ENCODE measurements at regions not wholly inside any gene's neighbourhood (a gene's known extent, or its start where the extent isn't known, plus 50 kb on each side); places are given as distances from the start of the nearest gene placed in this dataset.

DNA sequence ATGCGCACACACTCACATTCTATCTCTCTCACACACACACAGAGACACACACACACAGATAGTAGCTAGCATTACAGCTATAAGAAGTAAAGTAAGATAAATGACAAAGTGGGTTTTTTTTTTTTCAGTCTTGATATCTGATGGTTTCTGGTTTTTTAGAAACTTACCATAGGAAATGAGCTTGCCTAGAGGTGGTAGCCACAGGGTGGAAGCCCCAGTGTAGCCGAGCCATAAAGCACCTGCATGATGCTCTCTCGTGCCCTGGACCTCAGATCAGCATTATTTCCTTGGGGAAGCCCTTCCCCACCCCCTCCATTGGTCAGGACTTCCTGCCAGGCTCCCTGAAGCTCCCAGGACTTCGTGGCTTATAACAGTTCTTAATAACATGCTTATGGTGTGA, 264.3 kb upstream of the C16orf82 start:
- H3K9me3 ChIP-seq (ENCODE audit: control insufficient read depth in 1 of 2, insufficient read depth in 1 of 2, low read depth in 1 of 2, low read length in 2 of 2), result no peaks in the 10 kb centered on the region
- ChIA-PET POLR2A (no interaction called here), CTCF (no interaction called here), RAD21 (ENCODE audit: low non-redundant PET in 1 of 2, low total read pairs in 2 of 2, uncharacterized antibody in 2 of 2, unreplicated experiment in 2 of 2) (no interaction called here)
- no peak for ATAC-seq
- intact Hi-C loops (cut with micrococcal nuclease), result no loop called here
- no peak overlapping the region for H3K4me3 ChIP-seq (replicated peaks in 1 of 2; ENCODE audit: low read depth in 1 of 2, low read length in 2 of 2)
- no peaks in the 10 kb centered on the region for H4K20me1 ChIP-seq (ENCODE audit: insufficient read depth)
- TF ChIP-seq FOSL1 (IDR thresholded peaks at IDR 0.05; ENCODE audit: low read depth) (no peak), TCF7L2 (IDR thresholded peaks at IDR 0.05; ENCODE audit: borderline replicate concordance, extremely low read depth, insufficient read depth, insufficient read length) (no peak), SP1 (IDR thresholded peaks at IDR 0.05; ENCODE audit: low read depth) (no peak), ZNF274 (IDR thresholded peaks at IDR 0.05; ENCODE audit: low read depth, low read length) (no peak), CBX3 (IDR thresholded peaks at IDR 0.05; ENCODE audit: low read depth) (no peak), EZH2 (IDR thresholded peaks at IDR 0.05) (no peak), SRF (IDR thresholded peaks at IDR 0.05; ENCODE audit: low read depth) (no peak), CEBPB (IDR thresholded peaks at IDR 0.05; ENCODE audit: low read depth) (no peak)
- TF ChIP-seq, protein P1, sequence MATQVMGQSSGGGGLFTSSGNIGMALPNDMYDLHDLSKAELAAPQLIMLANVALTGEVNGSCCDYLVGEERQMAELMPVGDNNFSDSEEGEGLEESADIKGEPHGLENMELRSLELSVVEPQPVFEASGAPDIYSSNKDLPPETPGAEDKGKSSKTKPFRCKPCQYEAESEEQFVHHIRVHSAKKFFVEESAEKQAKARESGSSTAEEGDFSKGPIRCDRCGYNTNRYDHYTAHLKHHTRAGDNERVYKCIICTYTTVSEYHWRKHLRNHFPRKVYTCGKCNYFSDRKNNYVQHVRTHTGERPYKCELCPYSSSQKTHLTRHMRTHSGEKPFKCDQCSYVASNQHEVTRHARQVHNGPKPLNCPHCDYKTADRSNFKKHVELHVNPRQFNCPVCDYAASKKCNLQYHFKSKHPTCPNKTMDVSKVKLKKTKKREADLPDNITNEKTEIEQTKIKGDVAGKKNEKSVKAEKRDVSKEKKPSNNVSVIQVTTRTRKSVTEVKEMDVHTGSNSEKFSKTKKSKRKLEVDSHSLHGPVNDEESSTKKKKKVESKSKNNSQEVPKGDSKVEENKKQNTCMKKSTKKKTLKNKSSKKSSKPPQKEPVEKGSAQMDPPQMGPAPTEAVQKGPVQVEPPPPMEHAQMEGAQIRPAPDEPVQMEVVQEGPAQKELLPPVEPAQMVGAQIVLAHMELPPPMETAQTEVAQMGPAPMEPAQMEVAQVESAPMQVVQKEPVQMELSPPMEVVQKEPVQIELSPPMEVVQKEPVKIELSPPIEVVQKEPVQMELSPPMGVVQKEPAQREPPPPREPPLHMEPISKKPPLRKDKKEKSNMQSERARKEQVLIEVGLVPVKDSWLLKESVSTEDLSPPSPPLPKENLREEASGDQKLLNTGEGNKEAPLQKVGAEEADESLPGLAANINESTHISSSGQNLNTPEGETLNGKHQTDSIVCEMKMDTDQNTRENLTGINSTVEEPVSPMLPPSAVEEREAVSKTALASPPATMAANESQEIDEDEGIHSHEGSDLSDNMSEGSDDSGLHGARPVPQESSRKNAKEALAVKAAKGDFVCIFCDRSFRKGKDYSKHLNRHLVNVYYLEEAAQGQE (IDR thresholded peaks at IDR 0.05; ENCODE audit: low read depth), result no peak
- TF ChIP-seq, protein P2, sequence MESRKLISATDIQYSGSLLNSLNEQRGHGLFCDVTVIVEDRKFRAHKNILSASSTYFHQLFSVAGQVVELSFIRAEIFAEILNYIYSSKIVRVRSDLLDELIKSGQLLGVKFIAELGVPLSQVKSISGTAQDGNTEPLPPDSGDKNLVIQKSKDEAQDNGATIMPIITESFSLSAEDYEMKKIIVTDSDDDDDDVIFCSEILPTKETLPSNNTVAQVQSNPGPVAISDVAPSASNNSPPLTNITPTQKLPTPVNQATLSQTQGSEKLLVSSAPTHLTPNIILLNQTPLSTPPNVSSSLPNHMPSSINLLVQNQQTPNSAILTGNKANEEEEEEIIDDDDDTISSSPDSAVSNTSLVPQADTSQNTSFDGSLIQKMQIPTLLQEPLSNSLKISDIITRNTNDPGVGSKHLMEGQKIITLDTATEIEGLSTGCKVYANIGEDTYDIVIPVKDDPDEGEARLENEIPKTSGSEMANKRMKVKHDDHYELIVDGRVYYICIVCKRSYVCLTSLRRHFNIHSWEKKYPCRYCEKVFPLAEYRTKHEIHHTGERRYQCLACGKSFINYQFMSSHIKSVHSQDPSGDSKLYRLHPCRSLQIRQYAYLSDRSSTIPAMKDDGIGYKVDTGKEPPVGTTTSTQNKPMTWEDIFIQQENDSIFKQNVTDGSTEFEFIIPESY (IDR thresholded peaks at IDR 0.05; ENCODE audit: extremely low read depth, insufficient replicate concordance, low read length), result no peak
- DNase-seq (ENCODE audit: low read depth, low spot score), result no peak
- H3K9ac ChIP-seq (ENCODE audit: low read length), result no peak overlapping the region
- H3K4me2 ChIP-seq (ENCODE audit: low read length), result no peak overlapping the region
- H3K27ac ChIP-seq (ENCODE audit: low read depth, low read length), result no peak overlapping the region
- 0 out of 2 replicates have a peak, but pooled peaks cover 4% of the 10 kb centered on the region for H3K27me3 ChIP-seq (ENCODE audit: insufficient read depth, low read length)
- H2AFZ ChIP-seq (ENCODE audit: low read depth, low read length, poor library complexity, severe bottlenecking), result no peak overlapping the region
- no peaks in the 10 kb centered on the region for H3K36me3 ChIP-seq (ENCODE audit: control insufficient read depth in 1 of 2, insufficient read depth in 2 of 2, low read length in 2 of 2)
- no peaks in the 10 kb centered on the region for H3K9me2 ChIP-seq (ENCODE audit: insufficient read depth)
- no peaks in the 10 kb centered on the region for H3K79me2 ChIP-seq (ENCODE audit: insufficient read depth, low read length)
- BruUV-seq (replicated peaks), result no TSS peak
- no peaks in the 10 kb centered on the region for H3K4me1 ChIP-seq (ENCODE audit: control insufficient read depth in 1 of 2, insufficient read depth in 2 of 2, low read length in 2 of 2)
